GM23248 (cell line): ENCODE measurements at regions not wholly inside any gene's neighbourhood (a gene's known extent, or its start where the extent isn't known, plus 50 kb on each side); places are given as distances from the start of the nearest gene placed in this dataset.
"Not testable (repeated sequence)": the region's sequence is repeated elsewhere in the genome, so short reads cannot be mapped to it uniquely, and the experiment has no call there.

ENCODE experiments used
- DNase-seq: peaks from one replicate; pipeline ENCODE4 v3.0.0-alpha.2; 2015
- H2AFZ ChIP-seq: fragments of 200-600 bp; sonication (generic); 2 replicates; pipeline ENCODE4 v1.6.1; 2016; ENCODE audit warnings: antibody characterized with exemption
- H3F3A ChIP-seq: fragments of 200-600 bp; sonication (generic); 2 replicates; pipeline ENCODE4 v1.6.1; 2016; ENCODE audit warnings: mild to moderate bottlenecking, antibody characterized with exemption, mixed run types; ENCODE audit not compliant: insufficient read depth
- H3K27ac ChIP-seq: fragments of 200-600 bp; sonication (generic); 2 replicates; pipeline ENCODE4 v1.5.1; 2016; ENCODE audit warnings: mild to moderate bottlenecking
- H3K27me3 ChIP-seq: fragments of 200-600 bp; sonication (generic); replicated peaks from 2 replicates; pipeline ENCODE4 v1.6.1; 2016; ENCODE audit warnings: mild to moderate bottlenecking; ENCODE audit not compliant: insufficient read depth
- H3K36me3 ChIP-seq: fragments of 200-600 bp; sonication (generic); 2 replicates; pipeline ENCODE4 v1.6.1; 2016; ENCODE audit warnings: low read depth, mild to moderate bottlenecking
- H3K4me1 ChIP-seq: fragments of 200-600 bp; sonication (generic); 2 replicates; pipeline ENCODE4 v1.6.1; 2016; ENCODE audit warnings: mild to moderate bottlenecking; ENCODE audit not compliant: insufficient read depth
- H3K4me2 ChIP-seq: fragments of 200-600 bp; sonication (generic); one replicate; pipeline ENCODE4 v1.6.1; 2016; ENCODE audit warnings: mild to moderate bottlenecking; ENCODE audit not compliant: unreplicated experiment
- H3K4me3 ChIP-seq: fragments of 200-600 bp; sonication (generic); 2 replicates; pipeline ENCODE4 v1.5.1; 2016; ENCODE audit warnings: mild to moderate bottlenecking
- H3K79me2 ChIP-seq: fragments of 200-600 bp; sonication (generic); 2 replicates; pipeline ENCODE4 v1.6.1; 2016; ENCODE audit warnings: mild to moderate bottlenecking; ENCODE audit not compliant: insufficient read depth
- H3K9ac ChIP-seq: fragments of 200-600 bp; sonication (generic); 2 replicates; pipeline ENCODE4 v1.6.1; 2016; ENCODE audit warnings: mild to moderate bottlenecking
- H3K9me2 ChIP-seq: fragments of 200-600 bp; sonication (generic); 2 replicates; pipeline ENCODE4 v1.6.1; 2016; ENCODE audit warnings: mixed run types, mild to moderate bottlenecking, moderate library complexity; ENCODE audit not compliant: insufficient read depth
- H3K9me3 ChIP-seq: fragments of 200-600 bp; sonication (generic); one replicate; pipeline ENCODE4 v1.6.1; 2017; ENCODE audit warnings: low read depth
- H4K20me1 ChIP-seq: fragments of 200-600 bp; sonication (generic); 2 replicates; pipeline ENCODE4 v1.6.0; 2016; ENCODE audit not compliant: insufficient read depth
- EZH2 ChIP-seq: fragments of 200-600 bp; sonication (generic); IDR thresholded peaks from 2 replicates; pipeline ENCODE4 v1.6.1; 2018; ENCODE audit warnings: antibody characterized with exemption, mild to moderate bottlenecking; ENCODE audit not compliant: insufficient read depth, poor library complexity, severe bottlenecking
- EZH2phosphoT487 ChIP-seq: fragments of 200-600 bp; sonication (generic); IDR thresholded peaks from 2 replicates; pipeline ENCODE4 v1.6.1; 2018; ENCODE audit warnings: antibody characterized with exemption, moderate library complexity, mild to moderate bottlenecking, low read depth; ENCODE audit not compliant: insufficient read depth
- WGBS, 2 experiments: methylation state at CpG; one replicate each; pipeline ENCODE4 v1.1.6; 2015 to 2017; ENCODE audit warnings: low lambda C conversion rate in 2 of 2, low coverage in 1 of 2; ENCODE audit errors: missing lambda C conversion rate in 2 of 2; 5-methylcytosine and 5-hydroxymethylcytosine counted together
- in situ Hi-C: fragments of 300-500 bp; cut with MboI; formaldehyde crosslinking; loops from 2 replicates; pipeline ENCODE4 v1.15.0; 2020

- no peak overlapping the region for H3K9ac ChIP-seq
- H3K27ac ChIP-seq: no peak overlapping the region
- TF ChIP-seq EZH2phosphoT487: no peak
- in situ Hi-C loops: no loop called here
- no peaks in the 10 kb centered on the region for H3F3A ChIP-seq
- no peak overlapping the region for H3K4me3 ChIP-seq
- H4K20me1 ChIP-seq: no peaks in the 10 kb centered on the region
- no peak for DNase-seq
- H3K27me3 ChIP-seq: no peaks in the 10 kb centered on the region
- no peaks in the 10 kb centered on the region for H3K9me2 ChIP-seq
- WGBS, 2 experiments: 10 to 12% methylated on average over 2 of the region's 2 CpGs
- H3K4me2 ChIP-seq: no peak overlapping the region
- H2AFZ ChIP-seq: no peak overlapping the region
- H3K79me2 ChIP-seq: no peaks in the 10 kb centered on the region
- H3K4me1 ChIP-seq: no peaks in the 10 kb centered on the region
- no peaks in the 10 kb centered on the region for H3K36me3 ChIP-seq
- no peaks in the 10 kb centered on the region for H3K9me3 ChIP-seq
Measured at GRCh38 chr9:90720621-90721265, 78.1 kb upstream of the DIRAS2 start.

DNA sequence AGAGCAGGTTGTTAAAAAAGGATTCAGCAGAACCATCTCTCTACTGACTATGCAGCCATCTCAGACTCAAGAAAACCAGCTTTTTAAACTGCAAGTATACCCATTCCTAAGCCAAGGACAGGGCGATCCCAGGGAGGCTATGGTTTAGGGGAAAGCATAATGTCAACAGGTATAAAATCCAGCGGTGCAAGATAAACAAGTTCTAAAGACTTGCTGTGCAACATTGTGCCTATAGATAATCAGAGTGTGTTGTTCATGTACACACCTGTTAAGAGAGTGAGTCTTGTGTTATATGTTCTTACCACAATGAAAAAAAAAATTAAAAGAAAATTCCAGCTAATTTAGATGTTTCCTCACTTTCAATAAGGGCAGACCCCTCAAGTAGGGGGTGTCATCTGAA, 63.6 kb upstream of the DIRAS2 start:
- no peak for DNase-seq
- 6 to 24% methylated on average over 2 of the region's 2 CpGs for WGBS, 2 experiments
- TF ChIP-seq EZH2phosphoT487: no peak
- no peak for TF ChIP-seq EZH2
- Histone ChIP-seq H4K20me1 (no peaks in the 10 kb centered on the region), H3K4me2 (no peak overlapping the region), H2AFZ (no peak overlapping the region), H3K36me3 (no peaks in the 10 kb centered on the region), H3K9me3 (no peaks in the 10 kb centered on the region), H3F3A (no peaks in the 10 kb centered on the region), H3K4me3 (no peak overlapping the region), H3K79me2 (no peaks in the 10 kb centered on the region), H3K9me2 (no peaks in the 10 kb centered on the region), H3K4me1 (no peaks in the 10 kb centered on the region), H3K27me3 (no peaks in the 10 kb centered on the region), H3K9ac (no peak overlapping the region), H3K27ac (no peak overlapping the region)
- in situ Hi-C loops: no loop called here

GRCh38 chr9:90702441-90702955, 59.9 kb upstream of the DIRAS2 start:
- in situ Hi-C loops: no loop called here
- no peaks in the 10 kb centered on the region for H3F3A ChIP-seq
- no peak overlapping the region for H3K4me2 ChIP-seq
- no peaks in the 10 kb centered on the region for H3K9me2 ChIP-seq
- 6 to 13% methylated on average over 2 of the region's 2 CpGs for WGBS, 2 experiments
- H4K20me1 ChIP-seq: no peaks in the 10 kb centered on the region
- H3K27ac ChIP-seq: no peak overlapping the region
- no peak overlapping the region for H3K9ac ChIP-seq
- no peaks in the 10 kb centered on the region for H3K27me3 ChIP-seq
- H3K9me3 ChIP-seq: no peaks in the 10 kb centered on the region
- TF ChIP-seq EZH2 (no peak), EZH2phosphoT487 (no peak)
- H3K4me1 ChIP-seq: no peaks in the 10 kb centered on the region
- H3K36me3 ChIP-seq: no peaks in the 10 kb centered on the region
- no peaks in the 10 kb centered on the region for H3K79me2 ChIP-seq
- H2AFZ ChIP-seq: no peak overlapping the region
- no peak overlapping the region for H3K4me3 ChIP-seq
- DNase-seq: no peak

GRCh38 chr9:90698871-90699440, 56.3 kb upstream of the DIRAS2 start:
- Histone ChIP-seq H3K9ac (no peak overlapping the region), H3K4me2 (no peak overlapping the region), H3K4me1 (no peaks in the 10 kb centered on the region), H3K79me2 (no peaks in the 10 kb centered on the region), H3K9me3 (no peaks in the 10 kb centered on the region), H3K36me3 (no peaks in the 10 kb centered on the region), H3F3A (no peaks in the 10 kb centered on the region), H4K20me1 (no peaks in the 10 kb centered on the region), H2AFZ (no peak overlapping the region), H3K27me3 (no peaks in the 10 kb centered on the region), H3K27ac (no peak overlapping the region), H3K4me3 (no peak overlapping the region), H3K9me2 (no peaks in the 10 kb centered on the region)
- TF ChIP-seq EZH2phosphoT487: no peak
- no peak for TF ChIP-seq EZH2
- in situ Hi-C loops: no loop called here
- no peak for DNase-seq
- 33 to 34% methylated on average over 6 of the region's 6 CpGs for WGBS, 2 experiments

- WGBS, 2 experiments: 12 to 16% methylated on average over 5 of the region's 5 CpGs
- Histone ChIP-seq H3K79me2 (no peaks in the 10 kb centered on the region), H3K4me2 (no peak overlapping the region), H2AFZ (no peak overlapping the region), H3F3A (no peaks in the 10 kb centered on the region), H3K9ac (no peak overlapping the region), H3K4me3 (no peak overlapping the region), H3K9me3 (no peaks in the 10 kb centered on the region), H3K27me3 (no peaks in the 10 kb centered on the region), H3K4me1 (no peaks in the 10 kb centered on the region), H3K9me2 (no peaks in the 10 kb centered on the region), H3K36me3 (no peaks in the 10 kb centered on the region), H3K27ac (no peak overlapping the region), H4K20me1 (no peaks in the 10 kb centered on the region)
- no peak for DNase-seq
- in situ Hi-C loops: no loop called here
- TF ChIP-seq EZH2 (no peak), EZH2phosphoT487 (no peak)
Measured at GRCh38 chr9:90697808-90698207, 55.2 kb upstream of the DIRAS2 start.

DNA sequence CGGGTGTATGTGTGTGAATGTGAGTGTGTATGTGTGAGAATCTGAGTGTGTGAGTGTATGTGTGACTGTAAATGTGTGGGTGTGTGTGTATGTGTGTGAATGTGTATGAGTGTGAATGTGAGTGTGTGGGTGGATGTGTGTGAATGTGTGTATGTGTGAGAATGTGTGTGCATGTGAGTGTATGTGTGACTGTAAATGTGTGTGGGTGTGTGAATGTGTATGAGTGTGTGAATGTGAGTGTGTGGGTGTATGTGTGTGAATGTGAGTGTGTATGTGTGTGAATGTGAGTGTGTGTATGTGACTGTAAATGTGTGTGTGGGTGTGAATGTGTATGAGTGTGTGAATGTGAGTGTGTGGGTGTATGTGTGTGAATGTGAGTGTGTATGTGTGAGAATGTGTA, 51.6 kb upstream of the DIRAS2 start:
- WGBS, 2 experiments: 57 to 82% methylated on average over 1 of the region's 1 CpG
- H3K9me2 ChIP-seq, H3F3A ChIP-seq, in situ Hi-C loops, H4K20me1 ChIP-seq, H3K27ac ChIP-seq, H3K79me2 ChIP-seq, H3K9ac ChIP-seq, DNase-seq, H2AFZ ChIP-seq, H3K4me2 ChIP-seq, H3K4me3 ChIP-seq, H3K27me3 ChIP-seq, H3K36me3 ChIP-seq, H3K9me3 ChIP-seq, H3K4me1 ChIP-seq: not testable (repeated sequence)
